SK-N-MC (cell line): ENCODE measurements at regions not wholly inside any gene's neighbourhood (a gene's known extent, or its start where the extent isn't known, plus 50 kb on each side); places are given as distances from the start of the nearest gene placed in this dataset.

Source experiments
- FOXP2 ChIP-seq: optimal IDR thresholded peaks from 2 replicates; pipeline ENCODE3; 2011; ENCODE audit warnings: mild to moderate bottlenecking, moderate library complexity; ENCODE audit not compliant: insufficient read depth; ENCODE audit errors: extremely low read length, control extremely low read depth
- POLR2AphosphoS5 ChIP-seq: IDR thresholded peaks from 2 replicates; pipeline ENCODE4 v1.6.1; 2012; ENCODE audit warnings: mild to moderate bottlenecking, low read depth, low read length, borderline replicate concordance

GRCh38 chr14:66109426-66109825 lies 376.7 kb upstream of the CCDC196 start:
- TF ChIP-seq FOXP2, result no peak
- TF ChIP-seq POLR2AphosphoS5, result no peak
